GM23338 (cell line): ENCODE measurements at regions not wholly inside any gene's neighbourhood (a gene's known extent, or its start where the extent isn't known, plus 50 kb on each side); places are given as distances from the start of the nearest gene placed in this dataset.

Experiments used
- ATAC-seq: fragments of 200-7000 bp; cut with Tn5 transposase; 3 replicates; pipeline ENCODE4 v1.9.1; 2020
- DNase-seq: peaks from one replicate; pipeline ENCODE4 v3.0.0-alpha.2; 2015; ENCODE audit warnings: low spot score
- H2AFZ ChIP-seq: fragments of 200-600 bp; sonication (generic); 2 replicates; pipeline ENCODE4 v1.8.0; 2016; ENCODE audit warnings: antibody characterized with exemption, mild to moderate bottlenecking, moderate library complexity
- H3F3A ChIP-seq: fragments of 200-600 bp; sonication (generic); replicated peaks from 2 replicates; pipeline ENCODE4 v1.8.0; 2017; ENCODE audit warnings: antibody characterized with exemption, mixed run types, low read depth
- H3K27ac ChIP-seq: fragments of 200-600 bp; sonication (generic); 2 replicates; pipeline ENCODE4 v1.6.1; 2016; ENCODE audit warnings: low read depth
- H3K27me3 ChIP-seq: fragments of 200-600 bp; sonication (generic); 2 replicates; pipeline ENCODE4 v1.8.0; 2016; ENCODE audit warnings: mild to moderate bottlenecking, mixed run types, moderate library complexity; ENCODE audit not compliant: insufficient read depth
- H3K36me3 ChIP-seq: fragments of 200-600 bp; sonication (generic); 2 replicates; pipeline ENCODE4 v1.8.0; 2016; ENCODE audit warnings: mild to moderate bottlenecking; ENCODE audit not compliant: insufficient read depth
- H3K4me1 ChIP-seq: fragments of 200-600 bp; sonication (generic); 2 replicates; pipeline ENCODE4 v1.8.0; 2016; ENCODE audit warnings: mild to moderate bottlenecking, moderate library complexity; ENCODE audit not compliant: insufficient read depth
- H3K4me2 ChIP-seq: fragments of 200-600 bp; sonication (generic); 2 replicates; pipeline ENCODE4 v1.7.1; 2017; ENCODE audit warnings: mixed run types
- H3K4me3 ChIP-seq: fragments of 200-600 bp; sonication (generic); 2 replicates; pipeline ENCODE4 v1.6.1; 2016; ENCODE audit warnings: mixed run types
- H3K79me2 ChIP-seq: fragments of 200-600 bp; sonication (generic); replicated peaks from 2 replicates; pipeline ENCODE4 v1.8.0; 2017; ENCODE audit warnings: mild to moderate bottlenecking; ENCODE audit not compliant: insufficient read depth
- H3K9me2 ChIP-seq: fragments of 200-600 bp; sonication (generic); 2 replicates; pipeline ENCODE4 v1.8.0; 2017; ENCODE audit not compliant: insufficient read depth
- H4K20me1 ChIP-seq: fragments of 200-600 bp; sonication (generic); replicated peaks from 2 replicates; pipeline ENCODE4 v1.8.0; 2017; ENCODE audit warnings: mild to moderate bottlenecking; ENCODE audit not compliant: insufficient read depth
- H3K27ac Mint-ChIP-seq: 2 replicates; pipeline ENCODE4 v1.8.0; 2020; ENCODE audit warnings: inconsistent platforms, mild to moderate bottlenecking, moderate library complexity, mixed read lengths
- H3K27me3 Mint-ChIP-seq: 3 replicates; pipeline ENCODE4 v1.8.0; 2022; ENCODE audit warnings: low read depth, mild to moderate bottlenecking, moderate library complexity, mixed read lengths, inconsistent platforms; ENCODE audit not compliant: insufficient read depth, poor library complexity
- H3K36me3 Mint-ChIP-seq: 3 replicates; pipeline ENCODE4 v1.8.0; 2021; ENCODE audit warnings: low read depth, mild to moderate bottlenecking, inconsistent platforms, moderate library complexity, mixed read lengths
- H3K4me1 Mint-ChIP-seq: 3 replicates; pipeline ENCODE4 v1.8.0; 2020; ENCODE audit warnings: mild to moderate bottlenecking, inconsistent platforms, mixed read lengths
- H3K4me3 Mint-ChIP-seq: 3 replicates; pipeline ENCODE4 v1.8.0; 2021; ENCODE audit warnings: moderate library complexity, mild to moderate bottlenecking, inconsistent platforms, mixed read lengths
- H3K9me3 Mint-ChIP-seq: 3 replicates; pipeline ENCODE4 v1.8.0; 2020; ENCODE audit warnings: moderate library complexity, mild to moderate bottlenecking, inconsistent platforms, mixed read lengths
- CREB1 ChIP-seq: fragments of 250-450 bp; sonication (Bioruptor Pico); IDR thresholded peaks from 2 replicates; pipeline ENCODE4 v1.5.0; 2020; ENCODE audit warnings: low read depth, mild to moderate bottlenecking, moderate library complexity
- EZH2 ChIP-seq: fragments of 200-600 bp; sonication (generic); IDR thresholded peaks from one replicate; pipeline ENCODE4 v1.8.0; 2017; ENCODE audit warnings: antibody characterized with exemption, mild to moderate bottlenecking, low read depth; ENCODE audit not compliant: unreplicated experiment
- EZH2phosphoT487 ChIP-seq: fragments of 200-600 bp; sonication (generic); IDR thresholded peaks from one replicate; pipeline ENCODE4 v1.8.1; 2018; ENCODE audit warnings: antibody characterized with exemption; ENCODE audit not compliant: unreplicated experiment
- JUNB ChIP-seq: IDR thresholded peaks from one replicate; pipeline ENCODE4 v1.6.1; 2016; ENCODE audit warnings: antibody characterized with exemption; ENCODE audit not compliant: unreplicated experiment
- NANOG ChIP-seq: IDR thresholded peaks from 2 replicates; pipeline ENCODE4 v1.6.1; 2016; ENCODE audit warnings: antibody characterized with exemption, borderline replicate concordance
- POLR2AphosphoS5 ChIP-seq: IDR thresholded peaks from 2 replicates; pipeline ENCODE4 v1.6.1; 2016; ENCODE audit warnings: antibody characterized with exemption, low read depth
- STAT1 ChIP-seq: IDR thresholded peaks from one replicate; pipeline ENCODE4 v1.6.1; 2016; ENCODE audit warnings: antibody characterized with exemption; ENCODE audit not compliant: unreplicated experiment
- ZNF114 ChIP-seq: fragments of 250-450 bp; sonication (Bioruptor Pico); IDR thresholded peaks from 2 replicates; pipeline ENCODE4 v1.5.0; 2020; ENCODE audit warnings: mild to moderate bottlenecking, moderate library complexity
- ZNF331 ChIP-seq: fragments of 250-450 bp; sonication (Bioruptor Pico); IDR thresholded peaks from 2 replicates; pipeline ENCODE4 v1.5.0; 2020; ENCODE audit warnings: low read depth, mild to moderate bottlenecking, moderate library complexity
- TF ChIP-seq, protein P1 (sequence below): IDR thresholded peaks from 2 replicates; pipeline ENCODE4 v1.6.1; 2016; ENCODE audit warnings: antibody characterized with exemption
- TF ChIP-seq, protein P2 (sequence below): IDR thresholded peaks from one replicate; pipeline ENCODE4 v1.6.1; 2018; ENCODE audit warnings: antibody characterized with exemption; ENCODE audit not compliant: unreplicated experiment
- TF ChIP-seq, protein P3 (sequence below): fragments of 250-450 bp; sonication (Bioruptor Pico); IDR thresholded peaks from 2 replicates; pipeline ENCODE4 v1.5.0; 2020; ENCODE audit warnings: mild to moderate bottlenecking, moderate library complexity
- TF ChIP-seq, protein P4 (sequence below), 2 experiments: fragments of 200-600 bp in 1 of 2; sonication (generic) in 1 of 2; conservative IDR thresholded peaks; 2 replicates each; pipeline versions ENCODE4 v1.5.1 to v1.6.1; 2016 to 2017; ENCODE audit warnings: antibody characterized with exemption in 2 of 2, low read depth in 2 of 2, mild to moderate bottlenecking in 2 of 2, moderate library complexity in 1 of 2

DNA sequence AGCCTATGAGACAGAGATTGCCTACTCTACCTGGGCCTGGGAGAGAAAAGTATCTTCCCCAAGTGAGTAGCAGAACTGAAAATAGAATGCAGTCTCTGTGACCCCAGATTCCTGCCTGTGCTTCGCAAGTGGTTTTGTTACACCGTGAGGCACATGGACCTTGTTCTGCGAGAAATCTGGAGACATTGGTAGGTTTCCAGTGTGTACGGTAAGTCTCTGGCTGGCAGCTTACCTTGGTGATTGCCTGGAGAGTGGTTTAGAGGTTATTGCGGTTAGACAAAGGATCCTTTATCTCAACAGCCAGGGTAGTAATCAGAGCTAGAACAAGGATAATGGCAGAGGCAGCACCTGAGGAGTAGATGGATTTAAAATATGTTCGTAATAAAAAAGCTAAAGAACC lies 606.0 kb upstream of the GCFC2 start:
- peaks cover 7% of the 10 kb centered on the region; the same call in 2 of the 3 replicates for H3K4me1 Mint-ChIP-seq
- Histone ChIP-seq H3K4me2 (no peak overlapping the region), H3K4me1 (peaks cover 5% of the 10 kb centered on the region; the same call in 1 of the 2 replicates), H3K27ac (no peak overlapping the region), H3K4me3 (no peak overlapping the region), H3K9me2 (no peaks in the 10 kb centered on the region), H3K27me3 (no peaks in the 10 kb centered on the region), H3F3A (no peaks in the 10 kb centered on the region), H3K36me3 (no peaks in the 10 kb centered on the region), H4K20me1 (no peaks in the 10 kb centered on the region), H3K79me2 (no peaks in the 10 kb centered on the region), H2AFZ (peak overlapping the region; percentile 64; the same call in 1 of the 2 replicates)
- H3K27me3 Mint-ChIP-seq, result no peaks in the 10 kb centered on the region
- H3K4me3 Mint-ChIP-seq, result no peak overlapping the region
- H3K9me3 Mint-ChIP-seq, result no peaks in the 10 kb centered on the region; the same call in 2 of the 3 replicates
- no peaks in the 10 kb centered on the region for H3K36me3 Mint-ChIP-seq
- TF ChIP-seq STAT1, result no peak
- TF ChIP-seq EZH2phosphoT487, result no peak
- TF ChIP-seq, protein P1, sequence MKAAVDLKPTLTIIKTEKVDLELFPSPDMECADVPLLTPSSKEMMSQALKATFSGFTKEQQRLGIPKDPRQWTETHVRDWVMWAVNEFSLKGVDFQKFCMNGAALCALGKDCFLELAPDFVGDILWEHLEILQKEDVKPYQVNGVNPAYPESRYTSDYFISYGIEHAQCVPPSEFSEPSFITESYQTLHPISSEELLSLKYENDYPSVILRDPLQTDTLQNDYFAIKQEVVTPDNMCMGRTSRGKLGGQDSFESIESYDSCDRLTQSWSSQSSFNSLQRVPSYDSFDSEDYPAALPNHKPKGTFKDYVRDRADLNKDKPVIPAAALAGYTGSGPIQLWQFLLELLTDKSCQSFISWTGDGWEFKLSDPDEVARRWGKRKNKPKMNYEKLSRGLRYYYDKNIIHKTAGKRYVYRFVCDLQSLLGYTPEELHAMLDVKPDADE, result no peak
- no peak for TF ChIP-seq NANOG
- TF ChIP-seq EZH2, result no peak
- TF ChIP-seq, protein P2, sequence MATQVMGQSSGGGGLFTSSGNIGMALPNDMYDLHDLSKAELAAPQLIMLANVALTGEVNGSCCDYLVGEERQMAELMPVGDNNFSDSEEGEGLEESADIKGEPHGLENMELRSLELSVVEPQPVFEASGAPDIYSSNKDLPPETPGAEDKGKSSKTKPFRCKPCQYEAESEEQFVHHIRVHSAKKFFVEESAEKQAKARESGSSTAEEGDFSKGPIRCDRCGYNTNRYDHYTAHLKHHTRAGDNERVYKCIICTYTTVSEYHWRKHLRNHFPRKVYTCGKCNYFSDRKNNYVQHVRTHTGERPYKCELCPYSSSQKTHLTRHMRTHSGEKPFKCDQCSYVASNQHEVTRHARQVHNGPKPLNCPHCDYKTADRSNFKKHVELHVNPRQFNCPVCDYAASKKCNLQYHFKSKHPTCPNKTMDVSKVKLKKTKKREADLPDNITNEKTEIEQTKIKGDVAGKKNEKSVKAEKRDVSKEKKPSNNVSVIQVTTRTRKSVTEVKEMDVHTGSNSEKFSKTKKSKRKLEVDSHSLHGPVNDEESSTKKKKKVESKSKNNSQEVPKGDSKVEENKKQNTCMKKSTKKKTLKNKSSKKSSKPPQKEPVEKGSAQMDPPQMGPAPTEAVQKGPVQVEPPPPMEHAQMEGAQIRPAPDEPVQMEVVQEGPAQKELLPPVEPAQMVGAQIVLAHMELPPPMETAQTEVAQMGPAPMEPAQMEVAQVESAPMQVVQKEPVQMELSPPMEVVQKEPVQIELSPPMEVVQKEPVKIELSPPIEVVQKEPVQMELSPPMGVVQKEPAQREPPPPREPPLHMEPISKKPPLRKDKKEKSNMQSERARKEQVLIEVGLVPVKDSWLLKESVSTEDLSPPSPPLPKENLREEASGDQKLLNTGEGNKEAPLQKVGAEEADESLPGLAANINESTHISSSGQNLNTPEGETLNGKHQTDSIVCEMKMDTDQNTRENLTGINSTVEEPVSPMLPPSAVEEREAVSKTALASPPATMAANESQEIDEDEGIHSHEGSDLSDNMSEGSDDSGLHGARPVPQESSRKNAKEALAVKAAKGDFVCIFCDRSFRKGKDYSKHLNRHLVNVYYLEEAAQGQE, result no peak
- TF ChIP-seq, protein P3, sequence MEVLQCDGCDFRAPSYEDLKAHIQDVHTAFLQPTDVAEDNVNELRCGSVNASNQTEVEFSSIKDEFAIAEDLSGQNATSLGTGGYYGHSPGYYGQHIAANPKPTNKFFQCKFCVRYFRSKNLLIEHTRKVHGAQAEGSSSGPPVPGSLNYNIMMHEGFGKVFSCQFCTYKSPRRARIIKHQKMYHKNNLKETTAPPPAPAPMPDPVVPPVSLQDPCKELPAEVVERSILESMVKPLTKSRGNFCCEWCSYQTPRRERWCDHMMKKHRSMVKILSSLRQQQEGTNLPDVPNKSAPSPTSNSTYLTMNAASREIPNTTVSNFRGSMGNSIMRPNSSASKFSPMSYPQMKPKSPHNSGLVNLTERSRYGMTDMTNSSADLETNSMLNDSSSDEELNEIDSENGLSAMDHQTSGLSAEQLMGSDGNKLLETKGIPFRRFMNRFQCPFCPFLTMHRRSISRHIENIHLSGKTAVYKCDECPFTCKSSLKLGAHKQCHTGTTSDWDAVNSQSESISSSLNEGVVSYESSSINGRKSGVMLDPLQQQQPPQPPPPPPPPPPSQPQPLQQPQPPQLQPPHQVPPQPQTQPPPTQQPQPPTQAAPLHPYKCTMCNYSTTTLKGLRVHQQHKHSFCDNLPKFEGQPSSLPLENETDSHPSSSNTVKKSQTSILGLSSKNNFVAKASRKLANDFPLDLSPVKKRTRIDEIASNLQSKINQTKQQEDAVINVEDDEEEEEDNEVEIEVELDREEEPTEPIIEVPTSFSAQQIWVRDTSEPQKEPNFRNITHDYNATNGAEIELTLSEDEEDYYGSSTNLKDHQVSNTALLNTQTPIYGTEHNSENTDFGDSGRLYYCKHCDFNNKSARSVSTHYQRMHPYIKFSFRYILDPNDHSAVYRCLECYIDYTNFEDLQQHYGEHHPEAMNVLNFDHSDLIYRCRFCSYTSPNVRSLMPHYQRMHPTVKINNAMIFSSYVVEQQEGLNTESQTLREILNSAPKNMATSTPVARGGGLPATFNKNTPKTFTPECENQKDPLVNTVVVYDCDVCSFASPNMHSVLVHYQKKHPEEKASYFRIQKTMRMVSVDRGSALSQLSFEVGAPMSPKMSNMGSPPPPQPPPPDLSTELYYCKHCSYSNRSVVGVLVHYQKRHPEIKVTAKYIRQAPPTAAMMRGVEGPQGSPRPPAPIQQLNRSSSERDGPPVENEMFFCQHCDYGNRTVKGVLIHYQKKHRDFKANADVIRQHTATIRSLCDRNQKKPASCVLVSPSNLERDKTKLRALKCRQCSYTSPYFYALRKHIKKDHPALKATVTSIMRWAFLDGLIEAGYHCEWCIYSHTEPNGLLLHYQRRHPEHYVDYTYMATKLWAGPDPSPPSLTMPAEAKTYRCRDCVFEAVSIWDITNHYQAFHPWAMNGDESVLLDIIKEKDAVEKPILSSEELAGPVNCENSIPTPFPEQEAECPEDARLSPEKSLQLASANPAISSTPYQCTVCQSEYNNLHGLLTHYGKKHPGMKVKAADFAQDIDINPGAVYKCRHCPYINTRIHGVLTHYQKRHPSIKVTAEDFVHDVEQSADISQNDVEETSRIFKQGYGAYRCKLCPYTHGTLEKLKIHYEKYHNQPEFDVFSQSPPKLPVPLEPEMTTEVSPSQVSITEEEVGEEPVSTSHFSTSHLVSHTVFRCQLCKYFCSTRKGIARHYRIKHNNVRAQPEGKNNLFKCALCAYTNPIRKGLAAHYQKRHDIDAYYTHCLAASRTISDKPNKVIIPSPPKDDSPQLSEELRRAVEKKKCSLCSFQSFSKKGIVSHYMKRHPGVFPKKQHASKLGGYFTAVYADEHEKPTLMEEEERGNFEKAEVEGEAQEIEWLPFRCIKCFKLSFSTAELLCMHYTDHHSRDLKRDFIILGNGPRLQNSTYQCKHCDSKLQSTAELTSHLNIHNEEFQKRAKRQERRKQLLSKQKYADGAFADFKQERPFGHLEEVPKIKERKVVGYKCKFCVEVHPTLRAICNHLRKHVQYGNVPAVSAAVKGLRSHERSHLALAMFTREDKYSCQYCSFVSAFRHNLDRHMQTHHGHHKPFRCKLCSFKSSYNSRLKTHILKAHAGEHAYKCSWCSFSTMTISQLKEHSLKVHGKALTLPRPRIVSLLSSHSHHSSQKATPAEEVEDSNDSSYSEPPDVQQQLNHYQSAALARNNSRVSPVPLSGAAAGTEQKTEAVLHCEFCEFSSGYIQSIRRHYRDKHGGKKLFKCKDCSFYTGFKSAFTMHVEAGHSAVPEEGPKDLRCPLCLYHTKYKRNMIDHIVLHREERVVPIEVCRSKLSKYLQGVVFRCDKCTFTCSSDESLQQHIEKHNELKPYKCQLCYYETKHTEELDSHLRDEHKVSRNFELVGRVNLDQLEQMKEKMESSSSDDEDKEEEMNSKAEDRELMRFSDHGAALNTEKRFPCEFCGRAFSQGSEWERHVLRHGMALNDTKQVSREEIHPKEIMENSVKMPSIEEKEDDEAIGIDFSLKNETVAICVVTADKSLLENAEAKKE, result no peak
- no peak for TF ChIP-seq CREB1 (CRISPR knock-in tag)
- TF ChIP-seq POLR2AphosphoS5, result no peak
- no peak for TF ChIP-seq JUNB
- no peak for TF ChIP-seq ZNF331 (CRISPR knock-in tag)
- no peak for TF ChIP-seq ZNF114
- TF ChIP-seq, protein P4, sequence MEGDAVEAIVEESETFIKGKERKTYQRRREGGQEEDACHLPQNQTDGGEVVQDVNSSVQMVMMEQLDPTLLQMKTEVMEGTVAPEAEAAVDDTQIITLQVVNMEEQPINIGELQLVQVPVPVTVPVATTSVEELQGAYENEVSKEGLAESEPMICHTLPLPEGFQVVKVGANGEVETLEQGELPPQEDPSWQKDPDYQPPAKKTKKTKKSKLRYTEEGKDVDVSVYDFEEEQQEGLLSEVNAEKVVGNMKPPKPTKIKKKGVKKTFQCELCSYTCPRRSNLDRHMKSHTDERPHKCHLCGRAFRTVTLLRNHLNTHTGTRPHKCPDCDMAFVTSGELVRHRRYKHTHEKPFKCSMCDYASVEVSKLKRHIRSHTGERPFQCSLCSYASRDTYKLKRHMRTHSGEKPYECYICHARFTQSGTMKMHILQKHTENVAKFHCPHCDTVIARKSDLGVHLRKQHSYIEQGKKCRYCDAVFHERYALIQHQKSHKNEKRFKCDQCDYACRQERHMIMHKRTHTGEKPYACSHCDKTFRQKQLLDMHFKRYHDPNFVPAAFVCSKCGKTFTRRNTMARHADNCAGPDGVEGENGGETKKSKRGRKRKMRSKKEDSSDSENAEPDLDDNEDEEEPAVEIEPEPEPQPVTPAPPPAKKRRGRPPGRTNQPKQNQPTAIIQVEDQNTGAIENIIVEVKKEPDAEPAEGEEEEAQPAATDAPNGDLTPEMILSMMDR (conservative IDR thresholded peaks at IDR 0.05; ENCODE audit: low read depth in 2 of 2), result no peak
- H3K27ac Mint-ChIP-seq, result no peak overlapping the region
- ATAC-seq, result no peak
- no peak for DNase-seq
